IMR-90 (cell line): ENCODE measurements at regions not wholly inside any gene's neighbourhood (a gene's known extent, or its start where the extent isn't known, plus 50 kb on each side); places are given as distances from the start of the nearest gene placed in this dataset.

Source experiments
- ATAC-seq: fragments of 200-7000 bp; cut with Tn5 transposase; 2 replicates; pipeline ENCODE4 v1.9.1; 2020; ENCODE audit warnings: low read depth, mild to moderate bottlenecking, moderate library complexity
- BruUV-seq: library from RNA; stranded (reverse); fragments of 400-500 nt; replicated peaks from 2 replicates; lab custom pipeline; 2021; lab: Mats Ljungman, UMichigan
- CTCF ChIA-PET: fragments of 300-600 bp; formaldehyde crosslinking; extraction: SDS; loops from one replicate; lab custom pipeline; 2021; ENCODE audit warnings: antibody characterized with exemption; lab: Yijun Ruan, JAX
- POLR2A ChIA-PET: fragments of 300-600 bp; sonication (Branson Sonifier 250); formaldehyde crosslinking; loops from one replicate; lab custom pipeline; 2022; ENCODE audit warnings: antibody characterized with exemption; ENCODE audit not compliant: unreplicated experiment; lab: Charles Lee
- DNase-seq: peaks from one replicate; pipeline ENCODE4 v3.0.0; 2013
- H2AFZ ChIP-seq: replicated peaks from 2 replicates; pipeline ENCODE3; 2013; ENCODE audit warnings: low read length, mild to moderate bottlenecking; ENCODE audit not compliant: poor library complexity
- H2AK5ac ChIP-seq: 2 replicates; pipeline ENCODE4 v1.6.1; 2013; ENCODE audit warnings: low read depth, low read length, inconsistent platforms
- H2AK9ac ChIP-seq: replicated peaks from 2 replicates; pipeline ENCODE3; 2013; ENCODE audit warnings: mild to moderate bottlenecking, low read depth, low read length, moderate library complexity; ENCODE audit not compliant: poor library complexity
- H2BK120ac ChIP-seq: 2 replicates; pipeline ENCODE4 v1.6.1; 2013; ENCODE audit warnings: low read depth, low read length, inconsistent platforms
- H2BK15ac ChIP-seq: 3 replicates; pipeline ENCODE4 v1.6.1; 2013; ENCODE audit warnings: low read depth, low read length, inconsistent platforms
- H2BK20ac ChIP-seq: 2 replicates; pipeline ENCODE4 v1.6.1; 2013; ENCODE audit warnings: low read depth, mild to moderate bottlenecking, inconsistent platforms, low read length, moderate library complexity
- H2BK5ac ChIP-seq: 2 replicates; pipeline ENCODE4 v1.6.1; 2013; ENCODE audit warnings: mild to moderate bottlenecking, low read depth, low read length, inconsistent platforms; ENCODE audit not compliant: poor library complexity, severe bottlenecking
- H3K14ac ChIP-seq: replicated peaks from 2 replicates; pipeline ENCODE4 v1.6.1; 2013; ENCODE audit warnings: low read depth, low read length, inconsistent platforms
- H3K18ac ChIP-seq: 2 replicates; pipeline ENCODE4 v1.6.1; 2013; ENCODE audit warnings: low read depth, low read length, control low read depth
- H3K23ac ChIP-seq: 2 replicates; pipeline ENCODE4 v1.6.1; 2013; ENCODE audit warnings: low read depth, low read length, inconsistent platforms
- H3K27ac ChIP-seq: 2 replicates; pipeline ENCODE4 v1.5.1; 2013; ENCODE audit warnings: mild to moderate bottlenecking, control low read depth, low read length; ENCODE audit not compliant: insufficient read depth
- H3K27me3 ChIP-seq: 2 replicates; pipeline ENCODE4 v1.6.1; 2013; ENCODE audit warnings: low read length; ENCODE audit not compliant: control insufficient read depth, insufficient read depth
- H3K36me3 ChIP-seq: 2 replicates; pipeline ENCODE4 v1.6.1; 2013; ENCODE audit warnings: low read length, mixed read lengths; ENCODE audit not compliant: control insufficient read depth, insufficient read depth
- H3K4ac ChIP-seq: 2 replicates; pipeline ENCODE4 v1.6.1; 2013; ENCODE audit warnings: low read depth, low read length, inconsistent platforms
- H3K4me1 ChIP-seq: 2 replicates; pipeline ENCODE4 v1.6.1; 2013; ENCODE audit warnings: low read length, mixed read lengths; ENCODE audit not compliant: control insufficient read depth, insufficient read depth
- H3K4me2 ChIP-seq: 2 replicates; pipeline ENCODE4 v1.6.1; 2013; ENCODE audit warnings: low read depth, mild to moderate bottlenecking, control low read depth, low read length, moderate library complexity
- H3K4me3 ChIP-seq: 2 replicates; pipeline ENCODE4 v1.5.1; 2013; ENCODE audit warnings: low read depth, mild to moderate bottlenecking, control low read depth, low read length, moderate library complexity; ENCODE audit not compliant: insufficient read depth
- H3K56ac ChIP-seq: 2 replicates; pipeline ENCODE4 v1.6.1; 2013; ENCODE audit warnings: low read length, inconsistent platforms; ENCODE audit not compliant: insufficient read depth; ENCODE audit errors: extremely low read depth
- H3K79me1 ChIP-seq, 2 experiments: 2 replicates each; pipeline ENCODE4 v1.6.1; 2013; ENCODE audit warnings: low read length in 2 of 2, inconsistent platforms in 1 of 2, low read depth in 1 of 2
- H3K9ac ChIP-seq: 2 replicates; pipeline ENCODE4 v1.6.1; 2013; ENCODE audit warnings: low read depth, low read length, control low read depth
- H3K9me1 ChIP-seq: 2 replicates; pipeline ENCODE4 v1.6.1; 2013; ENCODE audit warnings: low read length, inconsistent platforms; ENCODE audit not compliant: insufficient read depth
- H3K9me3 ChIP-seq: 2 replicates; pipeline ENCODE4 v1.6.1; 2013; ENCODE audit warnings: low read length; ENCODE audit not compliant: control insufficient read depth, insufficient read depth
- H4K20me1 ChIP-seq: 2 replicates; pipeline ENCODE4 v1.6.1; 2013; ENCODE audit warnings: low read length, inconsistent platforms; ENCODE audit not compliant: insufficient read depth
- H4K5ac ChIP-seq: 2 replicates; pipeline ENCODE4 v1.6.1; 2013; ENCODE audit warnings: mild to moderate bottlenecking, low read depth, low read length, control low read depth
- H4K8ac ChIP-seq, 2 experiments: 2 replicates each; pipeline ENCODE4 v1.6.1; 2013; ENCODE audit warnings: low read depth in 2 of 2, low read length in 2 of 2, control low read depth in 1 of 2, inconsistent platforms in 1 of 2
- H4K91ac ChIP-seq: 2 replicates; pipeline ENCODE4 v1.6.1; 2013; ENCODE audit warnings: low read depth, low read length, inconsistent platforms; ENCODE audit not compliant: insufficient read depth
- BHLHE40 ChIP-seq: fragments of 150-350 bp; IDR thresholded peaks from 2 replicates; pipeline ENCODE4 v1.6.1; 2016; ENCODE audit warnings: mild to moderate bottlenecking, low read depth, low read length
- CHD1 ChIP-seq: IDR thresholded peaks from 2 replicates; pipeline ENCODE4 v1.6.1; 2012; ENCODE audit warnings: low read depth, low read length, improper control_type of control experiment
- FOS ChIP-seq: fragments of 150-350 bp; IDR thresholded peaks from 2 replicates; pipeline ENCODE4 v1.6.1; 2016; ENCODE audit warnings: low read depth, low read length
- MAFK ChIP-seq: IDR thresholded peaks from 2 replicates; pipeline ENCODE4 v1.6.1; 2012; ENCODE audit warnings: low read depth, low read length, improper control_type of control experiment
- MXI1 ChIP-seq: IDR thresholded peaks from 2 replicates; pipeline ENCODE4 v1.6.1; 2012; ENCODE audit warnings: low read depth, mild to moderate bottlenecking, low read length, moderate library complexity, borderline replicate concordance
- RCOR1 ChIP-seq: IDR thresholded peaks from 2 replicates; pipeline ENCODE4 v1.6.1; 2012; ENCODE audit warnings: mild to moderate bottlenecking, low read length, improper control_type of control experiment; ENCODE audit not compliant: insufficient replicate concordance
- SMC3 ChIP-seq: fragments of 150-350 bp; IDR thresholded peaks from 2 replicates; pipeline ENCODE4 v1.6.1; 2016; ENCODE audit warnings: low read depth, mild to moderate bottlenecking, antibody characterized with exemption, low read length, moderate library complexity
- WGBS, 2 experiments: methylation state at CpG; one replicate each; pipeline versions ENCODE4 v1.1.5 to v1.1.7; 2013; ENCODE audit warnings: missing lambda C conversion rate in 2 of 2; ENCODE audit not compliant: insufficient read length in 1 of 2; ENCODE audit errors: extremely low coverage in 2 of 2; 5-methylcytosine and 5-hydroxymethylcytosine counted together
- dilution Hi-C: fragments of 300-500 bp; cut with HindIII; formaldehyde crosslinking; loops from one replicate; pipeline ENCODE4 v1.14.3; 2018; ENCODE audit warnings: low sequenced_read_pairs; ENCODE audit not compliant: unreplicated experiment
- in situ Hi-C: fragments of 300-500 bp; cut with MboI; formaldehyde crosslinking; loops from 3 replicates; pipeline ENCODE4 v1.14.3; 2019; ENCODE audit warnings: low sequenced_read_pairs, inconsistent platforms, mixed read lengths
- intact Hi-C: fragments of 100-400 bp; cut with micrococcal nuclease; formaldehyde crosslinking; loops from 2 replicates; pipeline ENCODE4 v1.10.0; 2022

DNA sequence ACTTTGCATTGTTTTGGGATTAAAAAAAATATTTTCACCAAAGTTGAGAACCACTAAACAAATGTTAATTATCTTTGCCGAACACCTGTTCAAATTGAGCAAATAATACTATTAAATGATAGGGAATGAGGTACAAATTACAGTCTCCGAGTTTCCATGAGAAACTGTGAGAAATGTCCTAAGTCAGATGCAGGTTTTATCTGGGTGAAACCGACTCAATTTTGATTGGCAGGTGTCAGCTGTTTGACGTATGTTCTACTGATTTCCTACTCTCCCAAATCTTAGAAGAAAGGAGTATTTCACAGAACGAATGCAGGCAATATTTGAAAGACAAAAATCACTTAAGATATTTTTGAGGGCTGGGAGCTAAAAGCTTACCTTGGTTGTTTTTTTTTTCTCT is 622.0 kb upstream of the GOT2 start:
- no peak overlapping the region for H2AK5ac ChIP-seq
- no peaks in the 10 kb centered on the region for H3K36me3 ChIP-seq
- no peaks in the 10 kb centered on the region for H3K27me3 ChIP-seq
- H3K4me3 ChIP-seq = no peak overlapping the region
- peaks cover 2% of the 10 kb centered on the region; the same call in 1 of the 2 replicates for H3K9me3 ChIP-seq
- H3K23ac ChIP-seq = no peak overlapping the region
- ATAC-seq (no peak), DNase-seq (no peak)
- no peak overlapping the region for H3K27ac ChIP-seq
- H3K4ac ChIP-seq = no peak overlapping the region
- no peak overlapping the region for H4K91ac ChIP-seq
- no peak overlapping the region for H3K14ac ChIP-seq
- H3K56ac ChIP-seq = no peak overlapping the region
- in situ Hi-C loops (no loop called here), intact Hi-C loops (no loop called here), dilution Hi-C loops (no loop called here)
- H2AK9ac ChIP-seq = no peak overlapping the region
- ChIA-PET CTCF (interaction anchor here (0.6 kb wide), 1 partner anchor 1418 kb away, joined by 3 read pairs; no protein-coding TSS in a partner anchor), POLR2A (no interaction called here)
- TF ChIP-seq BHLHE40 (no peak), RCOR1 (no peak), SMC3 (no peak), MXI1 (no peak), FOS (no peak), MAFK (no peak), CHD1 (no peak)
- WGBS, 2 experiments = no CpG with 5 or more reads among the region's 5 CpGs
- no peaks in the 10 kb centered on the region for H4K20me1 ChIP-seq
- H2BK15ac ChIP-seq = no peak overlapping the region
- no peak overlapping the region for H2BK20ac ChIP-seq
- H3K18ac ChIP-seq = no peak overlapping the region
- no peak overlapping the region for H3K9ac ChIP-seq
- H2AFZ ChIP-seq = no peak overlapping the region
- no peak overlapping the region for H2BK5ac ChIP-seq
- H3K9me1 ChIP-seq = no peaks in the 10 kb centered on the region
- H4K5ac ChIP-seq = no peak overlapping the region
- no peaks in the 10 kb centered on the region for H3K79me1 ChIP-seq
- H3K4me1 ChIP-seq = no peaks in the 10 kb centered on the region
- H4K8ac ChIP-seq = no peak overlapping the region
- no peak overlapping the region for H3K4me2 ChIP-seq
- H2BK120ac ChIP-seq = no peak overlapping the region
- BruUV-seq = no TSS peak
